ENCODE measurements at regions not wholly inside any gene's neighbourhood (a gene's known extent, or its start where the extent isn't known, plus 50 kb on each side); places are given as distances from the start of the nearest gene placed in this dataset.

- ATAC-seq (no peak), DNase-seq (ENCODE audit: low read depth, low spot score) (no peak)
- intact Hi-C loops (cut with micrococcal nuclease; ENCODE audit: unreplicated experiment) = no loop called here
- H3K36me3 ChIP-seq (ENCODE audit: control insufficient read depth, insufficient read depth, low read length) = no peaks in the 10 kb centered on the region
- POLR2A ChIA-PET = no interaction called here
- H3K9me3 ChIP-seq (ENCODE audit: control insufficient read depth, insufficient read depth, low read depth, low read length) = no peaks in the 10 kb centered on the region
- H3K27ac ChIP-seq (ENCODE audit: low read length) = no peak overlapping the region
- H3K27me3 ChIP-seq (ENCODE audit: control insufficient read depth, insufficient read depth, low read length) = no peaks in the 10 kb centered on the region
- BruUV-seq (replicated peaks) = no TSS peak
- no peaks in the 10 kb centered on the region for H3K4me1 ChIP-seq (ENCODE audit: control insufficient read depth, insufficient read depth, low read length)
- CTCF ChIA-PET = no interaction called here
- TF ChIP-seq CTCF (IDR thresholded peaks at IDR 0.05) (no peak), REST (IDR thresholded peaks at IDR 0.05; ENCODE audit: insufficient read depth in 1 of 2, low read depth in 2 of 2, low read length in 1 of 2) (no peak), TCF7L2 (IDR thresholded peaks at IDR 0.05; ENCODE audit: low read depth, low read length) (no peak)
- in situ Hi-C loops (cut with HindIII; ENCODE audit: low pct_unique_long_range_greater_than_20kb, low sequenced_read_pairs) = no loop called here
- H3K4me3 ChIP-seq (ENCODE audit: low read depth in 2 of 2, low read length in 2 of 2) = no peak overlapping the region
Observed at GRCh38 chr2:217279140-217279539, 419.3 kb upstream of the TNP1 start.

GRCh38 chr2:217277646-217278398 lies 418.0 kb upstream of the TNP1 start:
- Histone ChIP-seq H3K4me1 (ENCODE audit: control insufficient read depth, insufficient read depth, low read length) (no peaks in the 10 kb centered on the region), H3K9me3 (ENCODE audit: control insufficient read depth, insufficient read depth, low read depth, low read length) (no peaks in the 10 kb centered on the region), H3K27ac (ENCODE audit: low read length) (no peak overlapping the region), H3K36me3 (ENCODE audit: control insufficient read depth, insufficient read depth, low read length) (no peaks in the 10 kb centered on the region), H3K4me3 (ENCODE audit: low read depth in 2 of 2, low read length in 2 of 2) (no peak overlapping the region), H3K27me3 (ENCODE audit: control insufficient read depth, insufficient read depth, low read length) (no peaks in the 10 kb centered on the region)
- BruUV-seq (replicated peaks) = no TSS peak
- DNase-seq (ENCODE audit: low read depth, low spot score) (no peak), ATAC-seq (no peak)
- TF ChIP-seq POLR2AphosphoS5 (IDR thresholded peaks at IDR 0.05; ENCODE audit: low read depth, low read length) (no peak), CTCF (IDR thresholded peaks at IDR 0.05) (no peak), TCF7L2 (IDR thresholded peaks at IDR 0.05; ENCODE audit: low read depth, low read length) (no peak), SIN3A (IDR thresholded peaks at IDR 0.05; ENCODE audit: borderline replicate concordance, insufficient read depth, low read depth, low read length) (no peak), REST (IDR thresholded peaks at IDR 0.05; ENCODE audit: insufficient read depth in 1 of 2, low read depth in 2 of 2, low read length in 1 of 2) (no peak)
- ChIA-PET CTCF (no interaction called here), POLR2A (no interaction called here)
- intact Hi-C loops (cut with micrococcal nuclease; ENCODE audit: unreplicated experiment) (no loop called here), in situ Hi-C loops (cut with HindIII; ENCODE audit: low pct_unique_long_range_greater_than_20kb, low sequenced_read_pairs) (no loop called here)

Measured in Panc1 (cell line).